Omental fat pad (tissue), 3 donors: ENCODE measurements at regions not wholly inside any gene's neighbourhood (a gene's known extent, or its start where the extent isn't known, plus 50 kb on each side); places are given as distances from the start of the nearest gene placed in this dataset.
"Not testable (repeated sequence)": the region's sequence is repeated elsewhere in the genome, so short reads cannot be mapped to it uniquely, and the experiment has no call there.

Experiments
- ATAC-seq: fragments of 150-250 bp; one replicate; pipeline ENCODE4 v1.9.1; 2016; ENCODE audit warnings: mild to moderate bottlenecking, moderate library complexity; ENCODE audit not compliant: low FRiP score
- DNase-seq: peaks from one replicate; pipeline ENCODE4 v3.0.0-alpha.2; 2019; ENCODE audit warnings: low spot score
- TF ChIP-seq, protein P1 (sequence below), 3 donors: fragments of 450-650 bp; IDR thresholded peaks; one replicate each; pipeline ENCODE4 v1.5.1; 2016 to 2017; ENCODE audit warnings: antibody characterized with exemption in 3 of 3, mild to moderate bottlenecking in 3 of 3, moderate library complexity in 2 of 3

GRCh38 chr6:115131709-115132490 lies 789.1 kb upstream of the HS3ST5 start:
- ATAC-seq (no peak), DNase-seq (no peak)
- TF ChIP-seq, protein P1, sequence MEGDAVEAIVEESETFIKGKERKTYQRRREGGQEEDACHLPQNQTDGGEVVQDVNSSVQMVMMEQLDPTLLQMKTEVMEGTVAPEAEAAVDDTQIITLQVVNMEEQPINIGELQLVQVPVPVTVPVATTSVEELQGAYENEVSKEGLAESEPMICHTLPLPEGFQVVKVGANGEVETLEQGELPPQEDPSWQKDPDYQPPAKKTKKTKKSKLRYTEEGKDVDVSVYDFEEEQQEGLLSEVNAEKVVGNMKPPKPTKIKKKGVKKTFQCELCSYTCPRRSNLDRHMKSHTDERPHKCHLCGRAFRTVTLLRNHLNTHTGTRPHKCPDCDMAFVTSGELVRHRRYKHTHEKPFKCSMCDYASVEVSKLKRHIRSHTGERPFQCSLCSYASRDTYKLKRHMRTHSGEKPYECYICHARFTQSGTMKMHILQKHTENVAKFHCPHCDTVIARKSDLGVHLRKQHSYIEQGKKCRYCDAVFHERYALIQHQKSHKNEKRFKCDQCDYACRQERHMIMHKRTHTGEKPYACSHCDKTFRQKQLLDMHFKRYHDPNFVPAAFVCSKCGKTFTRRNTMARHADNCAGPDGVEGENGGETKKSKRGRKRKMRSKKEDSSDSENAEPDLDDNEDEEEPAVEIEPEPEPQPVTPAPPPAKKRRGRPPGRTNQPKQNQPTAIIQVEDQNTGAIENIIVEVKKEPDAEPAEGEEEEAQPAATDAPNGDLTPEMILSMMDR (IDR thresholded peaks at IDR 0.05), result no peak

DNA sequence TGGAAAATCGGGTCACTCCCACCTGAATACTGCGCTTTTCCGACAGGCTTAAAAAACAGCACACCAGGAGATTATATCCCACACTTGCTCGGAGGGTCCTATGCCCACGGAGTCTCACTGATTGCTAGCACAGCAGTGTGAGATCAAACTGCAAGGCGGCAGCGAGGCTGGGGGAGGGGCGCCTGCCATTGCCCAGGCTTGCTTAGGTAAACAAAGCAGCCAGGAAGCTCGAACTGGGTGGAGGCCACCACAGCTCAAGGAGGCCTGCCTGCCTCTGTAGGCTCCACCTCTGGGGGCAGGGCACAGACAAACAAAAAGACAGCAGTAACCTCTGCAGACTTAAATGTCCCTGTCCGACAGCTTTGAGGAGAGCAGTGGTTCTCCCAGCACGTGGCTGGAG lies 778.7 kb upstream of the HS3ST5 start:
- not testable (repeated sequence) for DNase-seq, ATAC-seq

- ATAC-seq, result no peak
- TF ChIP-seq, protein P1 (IDR thresholded peaks at IDR 0.05), result no peak
- no peak for DNase-seq
Observed at GRCh38 chr6:115120391-115120790, 777.6 kb upstream of the HS3ST5 start.

GRCh38 chr6:115091461-115091860 lies 748.6 kb upstream of the HS3ST5 start:
- no peak for DNase-seq
- no peak for ATAC-seq
- TF ChIP-seq, protein P1 (IDR thresholded peaks at IDR 0.05), result no peak

- ATAC-seq (no peak), DNase-seq (no peak)
- TF ChIP-seq, protein P1 (IDR thresholded peaks at IDR 0.05), result no peak
Observed at GRCh38 chr6:115078555-115078954, 735.7 kb upstream of the HS3ST5 start.

DNA sequence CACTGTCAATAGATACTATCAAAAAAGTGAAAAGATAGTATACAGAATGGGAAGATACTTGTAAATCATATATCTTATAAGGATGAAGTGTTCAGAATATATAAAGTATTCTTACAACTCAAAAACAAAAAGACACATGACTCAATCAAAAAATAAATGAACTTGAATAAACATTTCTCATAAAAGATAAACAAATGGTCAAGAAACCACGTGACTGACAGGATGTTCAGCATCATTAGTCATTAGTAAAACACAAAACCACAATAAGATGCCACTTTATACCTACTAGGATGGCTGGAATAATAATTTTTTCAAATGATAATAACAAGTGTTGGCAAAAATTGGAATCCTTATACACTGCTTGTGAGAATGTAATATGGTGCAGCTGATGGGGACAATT lies 729.1 kb upstream of the HS3ST5 start:
- no peak for DNase-seq
- TF ChIP-seq, protein P1 (IDR thresholded peaks at IDR 0.05), result no peak
- no peak for ATAC-seq

DNA sequence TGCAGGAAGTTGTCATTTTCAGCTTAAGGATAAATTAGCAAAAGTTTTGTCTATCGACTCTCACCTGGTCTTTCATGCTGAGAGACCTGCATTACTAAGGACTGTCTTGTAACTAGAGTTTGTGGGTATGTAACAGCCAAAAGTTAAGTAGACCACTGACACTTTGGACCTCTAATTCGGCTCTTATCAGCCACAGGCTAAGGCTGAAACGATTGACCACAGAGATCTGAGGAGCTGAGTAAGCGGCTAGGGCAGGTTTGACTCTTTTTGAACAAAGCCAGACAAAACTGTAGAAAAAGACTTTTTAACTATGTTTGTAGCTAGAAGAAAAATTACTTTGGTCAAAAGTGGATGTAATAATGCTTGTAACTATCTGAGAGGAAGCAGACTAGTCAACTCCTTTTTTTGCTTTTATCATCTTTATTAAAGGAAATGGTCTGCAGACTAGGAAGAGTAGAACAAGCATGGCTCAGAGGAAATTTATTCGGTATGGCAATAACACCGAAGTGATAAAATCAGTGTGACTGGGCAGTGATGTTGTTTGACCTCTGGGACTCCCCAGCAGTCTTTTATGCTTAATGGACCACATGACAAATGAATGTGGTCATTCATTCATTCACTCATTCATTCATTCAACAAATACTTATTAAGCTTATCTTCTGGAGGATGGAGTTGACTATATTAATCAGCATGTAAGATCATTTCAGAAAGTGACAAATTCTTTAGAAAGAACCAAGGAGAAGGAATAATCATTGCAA lies 725.0 kb upstream of the HS3ST5 start:
- TF ChIP-seq, protein P1 (IDR thresholded peaks at IDR 0.05), result no peak
- ATAC-seq (no peak), DNase-seq (no peak)
